ENCODE measurements at regions not wholly inside any gene's neighbourhood (a gene's known extent, or its start where the extent isn't known, plus 50 kb on each side); places are given as distances from the start of the nearest gene placed in this dataset.
"Not testable (repeated sequence)": the region's sequence is repeated elsewhere in the genome, so short reads cannot be mapped to it uniquely, and the experiment has no call there.

GRCh38 chr5:101627770-101628169 is 668.3 kb downstream of the SLCO4C1 start:
- H4K91ac ChIP-seq (replicated peaks; ENCODE audit: insufficient read length, low read length); H4K5ac ChIP-seq (ENCODE audit: insufficient read length, low read depth, low read length); H4K20me1 ChIP-seq (replicated peaks in 1 of 2; ENCODE audit: control insufficient read depth in 1 of 2, insufficient read depth in 2 of 2, low read length in 2 of 2); H3K27me3 ChIP-seq (replicated peaks in 1 of 4; ENCODE audit: control insufficient read depth in 3 of 4, extremely low read depth in 1 of 4, insufficient read depth in 3 of 4, low read length in 3 of 4); H3K27ac ChIP-seq (ENCODE audit: low read depth, low read length); H3K23me2 ChIP-seq (ENCODE audit: low read depth, low read length); H3K23ac ChIP-seq (ENCODE audit: insufficient read length); H3K14ac ChIP-seq (ENCODE audit: insufficient read length); H2BK15ac ChIP-seq (ENCODE audit: low read length); H3K4me1 ChIP-seq (replicated peaks in 1 of 4; ENCODE audit: control insufficient read depth in 3 of 4, insufficient read depth in 4 of 4, low read length in 3 of 4); H3K79me1 ChIP-seq (ENCODE audit: low read depth, low read length); FAIRE-seq; H2AK5ac ChIP-seq (ENCODE audit: low read depth, low read length); H3K9ac ChIP-seq (replicated peaks in 1 of 4; ENCODE audit: extremely low read depth in 1 of 4, low read depth in 3 of 4, low read length in 3 of 4); H3K56ac ChIP-seq (replicated peaks; ENCODE audit: insufficient read length, low read depth, low read length); H2BK20ac ChIP-seq (ENCODE audit: low read length); H2BK12ac ChIP-seq (ENCODE audit: low read depth, low read length); H3K4me2 ChIP-seq (ENCODE audit: insufficient read depth in 1 of 2, low read depth in 2 of 2, low read length in 2 of 2); H3K79me2 ChIP-seq (ENCODE audit: control insufficient read depth in 1 of 2, insufficient read depth in 2 of 2, low read length in 2 of 2); H3K18ac ChIP-seq (ENCODE audit: extremely low read depth, low read length); H3K4me3 ChIP-seq (ENCODE audit: extremely low read depth in 1 of 4, insufficient read depth in 2 of 4, low read depth in 3 of 4, low read length in 4 of 4); POLR2A ChIA-PET (ENCODE audit: partially characterized antibody); CTCF ChIA-PET (ENCODE audit: partially characterized antibody); H2AFZ ChIP-seq (ENCODE audit: low read length); DNase-seq (ENCODE audit: low read depth in 1 of 2, low spot score in 2 of 2); H3K4ac ChIP-seq (replicated peaks; ENCODE audit: insufficient read length, low read depth, low read length); H4K8ac ChIP-seq (ENCODE audit: extremely low read depth, insufficient read depth, low read length); H3K36me3 ChIP-seq (ENCODE audit: control insufficient read depth in 2 of 4, insufficient read depth in 4 of 4, low read length in 3 of 4): not testable (repeated sequence)
- WGBS, 2 experiments (ENCODE audit: extremely low coverage in 1 of 2, insufficient coverage in 1 of 2, insufficient read length in 1 of 2, insufficient replicate concordance in 2 of 2, low coverage in 1 of 2, low lambda C conversion rate in 2 of 2, missing lambda C conversion rate in 1 of 2): 43% methylated on average over 2 of the region's 2 CpGs; no CpG with 5 or more reads in 1 of the 2 experiments
- Histone ChIP-seq H2BK120ac (replicated peaks; ENCODE audit: low read depth, low read length) (peak overlapping the region; percentile 22), H3K9me3 (ENCODE audit: insufficient read depth in 2 of 2, low read depth in 1 of 2, low read length in 1 of 2) (peaks cover 9 to 16% of the 10 kb centered on the region in 2 experiments), H2BK5ac (ENCODE audit: low read depth, low read length) (peak overlapping the region; percentile 41; the same call in 1 of the 2 replicates)

Data from H1 (cell line).